ENCODE measurements at regions not wholly inside any gene's neighbourhood (a gene's known extent, or its start where the extent isn't known, plus 50 kb on each side); places are given as distances from the start of the nearest gene placed in this dataset.

- Histone ChIP-seq H3K27ac (ENCODE audit: low read depth, low read length) (no peak overlapping the region), H3K9ac (ENCODE audit: low read length) (no peak overlapping the region), H3K4me3 (ENCODE audit: low read depth in 1 of 2, low read length in 2 of 2) (no peak overlapping the region), H3K36me3 (ENCODE audit: insufficient read depth, low read length) (no peaks in the 10 kb centered on the region), H3K4me1 (ENCODE audit: insufficient read depth, low read length) (peaks cover 4% of the 10 kb centered on the region), H3K9me3 (ENCODE audit: low read length) (no peaks in the 10 kb centered on the region), H3K27me3 (ENCODE audit: control insufficient read depth in 1 of 2, insufficient read depth in 2 of 2, low read length in 2 of 2) (no peaks in the 10 kb centered on the region)
These were observed 147.4 kb upstream of the SMAD3 start for GRCh38 chr15:66917904-66918448.

GRCh38 chr15:66919421-66919820 lies 146.0 kb upstream of the SMAD3 start:
- Histone ChIP-seq H3K36me3 (ENCODE audit: insufficient read depth, low read length) (no peaks in the 10 kb centered on the region), H3K4me1 (ENCODE audit: insufficient read depth, low read length) (peaks cover 4% of the 10 kb centered on the region), H3K27me3 (ENCODE audit: control insufficient read depth in 1 of 2, insufficient read depth in 2 of 2, low read length in 2 of 2) (no peaks in the 10 kb centered on the region), H3K9me3 (ENCODE audit: low read length) (no peaks in the 10 kb centered on the region), H3K9ac (ENCODE audit: low read length) (no peak overlapping the region), H3K27ac (ENCODE audit: low read depth, low read length) (no peak overlapping the region), H3K4me3 (ENCODE audit: low read depth in 1 of 2, low read length in 2 of 2) (no peak overlapping the region)

GRCh38 chr15:66921319-66921915 lies 144.0 kb upstream of the SMAD3 start:
- H3K36me3 ChIP-seq (ENCODE audit: insufficient read depth, low read length), result no peaks in the 10 kb centered on the region
- peaks cover 4% of the 10 kb centered on the region for H3K4me1 ChIP-seq (ENCODE audit: insufficient read depth, low read length)
- no peaks in the 10 kb centered on the region for H3K9me3 ChIP-seq (ENCODE audit: low read length)
- H3K27me3 ChIP-seq (ENCODE audit: control insufficient read depth in 1 of 2, insufficient read depth in 2 of 2, low read length in 2 of 2), result no peaks in the 10 kb centered on the region
- no peak overlapping the region for H3K4me3 ChIP-seq (ENCODE audit: low read depth in 1 of 2, low read length in 2 of 2)
- no peak overlapping the region for H3K27ac ChIP-seq (ENCODE audit: low read depth, low read length)
- no peak overlapping the region for H3K9ac ChIP-seq (ENCODE audit: low read length)

GRCh38 chr15:66922608-66923007 lies 142.8 kb upstream of the SMAD3 start:
- Histone ChIP-seq H3K27ac (ENCODE audit: low read depth, low read length) (no peak overlapping the region), H3K4me3 (ENCODE audit: low read depth in 1 of 2, low read length in 2 of 2) (no peak overlapping the region)

GRCh38 chr15:66923438-66923881 lies 141.9 kb upstream of the SMAD3 start:
- Histone ChIP-seq H3K36me3 (ENCODE audit: insufficient read depth, low read length) (no peaks in the 10 kb centered on the region), H3K4me1 (ENCODE audit: insufficient read depth, low read length) (peaks cover 4% of the 10 kb centered on the region), H3K4me3 (ENCODE audit: low read depth in 1 of 2, low read length in 2 of 2) (no peak overlapping the region), H3K27ac (ENCODE audit: low read depth, low read length) (no peak overlapping the region), H3K9ac (ENCODE audit: low read length) (no peak overlapping the region), H3K27me3 (ENCODE audit: control insufficient read depth in 1 of 2, insufficient read depth in 2 of 2, low read length in 2 of 2) (no peaks in the 10 kb centered on the region), H3K9me3 (ENCODE audit: low read length) (no peaks in the 10 kb centered on the region)

More at GRCh38 chr15:66922608-66923007, 142.8 kb upstream of the SMAD3 start:
- no peak overlapping the region for H3K9ac ChIP-seq (ENCODE audit: low read length)
- no peaks in the 10 kb centered on the region for H3K9me3 ChIP-seq (ENCODE audit: low read length)
- H3K27me3 ChIP-seq (ENCODE audit: control insufficient read depth in 1 of 2, insufficient read depth in 2 of 2, low read length in 2 of 2), result no peaks in the 10 kb centered on the region
- peaks cover 4% of the 10 kb centered on the region for H3K4me1 ChIP-seq (ENCODE audit: insufficient read depth, low read length)
- H3K36me3 ChIP-seq (ENCODE audit: insufficient read depth, low read length), result no peaks in the 10 kb centered on the region

- no peaks in the 10 kb centered on the region for H3K27me3 ChIP-seq (ENCODE audit: control insufficient read depth in 1 of 2, insufficient read depth in 2 of 2, low read length in 2 of 2)
- no peaks in the 10 kb centered on the region for H3K36me3 ChIP-seq (ENCODE audit: insufficient read depth, low read length)
- no peaks in the 10 kb centered on the region for H3K4me1 ChIP-seq (ENCODE audit: insufficient read depth, low read length)
- no peak overlapping the region for H3K9ac ChIP-seq (ENCODE audit: low read length)
- H3K27ac ChIP-seq (ENCODE audit: low read depth, low read length), result no peak overlapping the region
- no peaks in the 10 kb centered on the region for H3K9me3 ChIP-seq (ENCODE audit: low read length)
- H3K4me3 ChIP-seq (ENCODE audit: low read depth in 1 of 2, low read length in 2 of 2), result no peak overlapping the region
These were observed 140.5 kb upstream of the SMAD3 start for GRCh38 chr15:66924889-66925288.

- no peaks in the 10 kb centered on the region for H3K27me3 ChIP-seq (ENCODE audit: control insufficient read depth in 1 of 2, insufficient read depth in 2 of 2, low read length in 2 of 2)
These were observed 139.7 kb upstream of the SMAD3 start for GRCh38 chr15:66925721-66926120.

GRCh38 chr15:66927201-66928077 lies 138.0 kb upstream of the SMAD3 start:
- Histone ChIP-seq H3K27me3 (ENCODE audit: control insufficient read depth in 1 of 2, insufficient read depth in 2 of 2, low read length in 2 of 2) (no peaks in the 10 kb centered on the region), H3K27ac (ENCODE audit: low read depth, low read length) (no peak overlapping the region), H3K9ac (ENCODE audit: low read length) (no peak overlapping the region), H3K4me1 (ENCODE audit: insufficient read depth, low read length) (peaks cover 11% of the 10 kb centered on the region), H3K9me3 (ENCODE audit: low read length) (no peaks in the 10 kb centered on the region), H3K4me3 (ENCODE audit: low read depth in 1 of 2, low read length in 2 of 2) (no peak overlapping the region), H3K36me3 (ENCODE audit: insufficient read depth, low read length) (no peaks in the 10 kb centered on the region)

More at GRCh38 chr15:66925721-66926120, 139.7 kb upstream of the SMAD3 start:
- no peak overlapping the region for H3K27ac ChIP-seq (ENCODE audit: low read depth, low read length)
- H3K4me3 ChIP-seq (ENCODE audit: low read depth in 1 of 2, low read length in 2 of 2), result no peak overlapping the region
- H3K36me3 ChIP-seq (ENCODE audit: insufficient read depth, low read length), result no peaks in the 10 kb centered on the region
- H3K4me1 ChIP-seq (ENCODE audit: insufficient read depth, low read length), result no peaks in the 10 kb centered on the region
- H3K9me3 ChIP-seq (ENCODE audit: low read length), result no peaks in the 10 kb centered on the region
- no peak overlapping the region for H3K9ac ChIP-seq (ENCODE audit: low read length)

- Histone ChIP-seq H3K4me3 (ENCODE audit: low read depth in 1 of 2, low read length in 2 of 2) (no peak overlapping the region), H3K36me3 (ENCODE audit: insufficient read depth, low read length) (no peaks in the 10 kb centered on the region), H3K27me3 (ENCODE audit: control insufficient read depth in 1 of 2, insufficient read depth in 2 of 2, low read length in 2 of 2) (no peaks in the 10 kb centered on the region), H3K9ac (ENCODE audit: low read length) (no peak overlapping the region), H3K27ac (ENCODE audit: low read depth, low read length) (no peak overlapping the region), H3K9me3 (ENCODE audit: low read length) (no peaks in the 10 kb centered on the region), H3K4me1 (ENCODE audit: insufficient read depth, low read length) (peaks cover 11% of the 10 kb centered on the region)
These were observed 137.3 kb upstream of the SMAD3 start for GRCh38 chr15:66928101-66928500.

GRCh38 chr15:66928784-66929183 lies 136.6 kb upstream of the SMAD3 start:
- Histone ChIP-seq H3K9ac (ENCODE audit: low read length) (no peak overlapping the region), H3K4me1 (ENCODE audit: insufficient read depth, low read length) (peaks cover 11% of the 10 kb centered on the region), H3K27me3 (ENCODE audit: control insufficient read depth in 1 of 2, insufficient read depth in 2 of 2, low read length in 2 of 2) (no peaks in the 10 kb centered on the region), H3K4me3 (ENCODE audit: low read depth in 1 of 2, low read length in 2 of 2) (no peak overlapping the region), H3K36me3 (ENCODE audit: insufficient read depth, low read length) (no peaks in the 10 kb centered on the region), H3K9me3 (ENCODE audit: low read length) (no peaks in the 10 kb centered on the region), H3K27ac (ENCODE audit: low read depth, low read length) (no peak overlapping the region)

GRCh38 chr15:66929843-66930402 lies 135.5 kb upstream of the SMAD3 start:
- Histone ChIP-seq H3K27ac (ENCODE audit: low read depth, low read length) (no peak overlapping the region), H3K27me3 (ENCODE audit: control insufficient read depth in 1 of 2, insufficient read depth in 2 of 2, low read length in 2 of 2) (no peaks in the 10 kb centered on the region), H3K4me3 (ENCODE audit: low read depth in 1 of 2, low read length in 2 of 2) (no peak overlapping the region), H3K36me3 (ENCODE audit: insufficient read depth, low read length) (no peaks in the 10 kb centered on the region), H3K4me1 (ENCODE audit: insufficient read depth, low read length) (peaks cover 11% of the 10 kb centered on the region), H3K9me3 (ENCODE audit: low read length) (no peaks in the 10 kb centered on the region), H3K9ac (ENCODE audit: low read length) (no peak overlapping the region)
